ENCODE measurements at regions not wholly inside any gene's neighbourhood (a gene's known extent, or its start where the extent isn't known, plus 50 kb on each side); places are given as distances from the start of the nearest gene placed in this dataset.

DNA sequence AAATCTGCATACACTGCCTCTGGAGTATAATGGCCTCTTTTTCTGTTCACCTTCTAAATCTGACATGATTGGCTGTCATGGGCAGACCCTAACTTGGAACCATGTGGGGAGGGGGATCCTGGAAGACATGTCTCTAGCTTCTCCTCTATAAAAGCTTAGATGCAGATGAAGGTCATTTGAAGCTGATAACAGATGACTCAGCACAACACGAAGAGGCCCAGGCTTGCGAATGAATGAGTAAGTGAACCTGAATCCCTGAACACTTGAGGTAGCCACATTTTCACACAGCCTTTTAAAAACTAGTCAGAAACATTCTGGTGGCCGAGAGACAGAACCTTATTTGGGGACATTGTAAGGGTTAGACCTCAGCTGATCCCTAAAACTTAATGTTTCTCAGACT lies 282.6 kb downstream of the ELAVL2 start:
- H2BK15ac ChIP-seq (ENCODE audit: low read depth, low read length), result no peak overlapping the region
- H3K27me3 ChIP-seq (ENCODE audit: control insufficient read depth, insufficient read depth, low read length), result no peaks in the 10 kb centered on the region
- H3K9me1 ChIP-seq (ENCODE audit: insufficient read depth, low read length), result no peaks in the 10 kb centered on the region
- H2AK9ac ChIP-seq (replicated peaks; ENCODE audit: low read depth, low read length, poor library complexity), result no peak overlapping the region
- ChIA-PET POLR2A (ENCODE audit: unreplicated experiment) (no interaction called here), CTCF (no interaction called here)
- H3K36me3 ChIP-seq (ENCODE audit: control insufficient read depth, insufficient read depth, low read length), result no peaks in the 10 kb centered on the region
- H4K91ac ChIP-seq (ENCODE audit: insufficient read depth, low read depth, low read length), result no peak overlapping the region
- no peak overlapping the region for H3K4me3 ChIP-seq (ENCODE audit: insufficient read depth, low read depth, low read length)
- no peak overlapping the region for H2BK120ac ChIP-seq (ENCODE audit: low read depth, low read length)
- H2BK20ac ChIP-seq (ENCODE audit: low read depth, low read length), result no peak overlapping the region
- no peak overlapping the region for H4K5ac ChIP-seq (ENCODE audit: low read depth, low read length)
- WGBS, 2 experiments (ENCODE audit: extremely low coverage in 2 of 2, insufficient read length in 1 of 2), result no CpG with 5 or more reads among the region's 3 CpGs
- H4K20me1 ChIP-seq (ENCODE audit: insufficient read depth, low read length), result no peaks in the 10 kb centered on the region
- TF ChIP-seq MAFK (IDR thresholded peaks at IDR 0.05; ENCODE audit: low read depth, low read length) (peak; percentile 44; the same call in 1 of the 2 replicates), BHLHE40 (IDR thresholded peaks at IDR 0.05; ENCODE audit: low read depth, low read length) (no peak), POLR2A (IDR thresholded peaks at IDR 0.05; ENCODE audit: low read depth, low read length) (no peak), NFE2L2 (IDR thresholded peaks at IDR 0.05; ENCODE audit: low read depth, low read length) (peak; percentile 41; the same call in 1 of the 2 replicates)
- ATAC-seq (ENCODE audit: low read depth) (no peak), DNase-seq (no peak)
- in situ Hi-C loops (cut with MboI; ENCODE audit: low sequenced_read_pairs), result no loop called here
- H3K4me2 ChIP-seq (ENCODE audit: low read depth, low read length), result no peak overlapping the region
- dilution Hi-C loops (cut with HindIII; ENCODE audit: low sequenced_read_pairs, unreplicated experiment), result no loop called here
- no peaks in the 10 kb centered on the region for H3K4me1 ChIP-seq (ENCODE audit: control insufficient read depth, insufficient read depth, low read length)
- H4K8ac ChIP-seq (ENCODE audit: low read depth in 2 of 2, low read length in 2 of 2), result no peak overlapping the region
- BruUV-seq (replicated peaks), result no TSS peak
- no peak overlapping the region for H3K27ac ChIP-seq (ENCODE audit: insufficient read depth, low read length)
- H2AK5ac ChIP-seq (ENCODE audit: low read depth, low read length), result no peak overlapping the region
- no peak overlapping the region for H3K9ac ChIP-seq (ENCODE audit: low read depth, low read length)
- intact Hi-C loops (cut with micrococcal nuclease), result no loop called here
- no peak overlapping the region for H3K56ac ChIP-seq (ENCODE audit: extremely low read depth, insufficient read depth, low read length)
- peaks cover 6% of the 10 kb centered on the region for H3K9me3 ChIP-seq (ENCODE audit: control insufficient read depth, insufficient read depth, low read length)
- no peak overlapping the region for H3K14ac ChIP-seq (replicated peaks; ENCODE audit: low read depth, low read length)
- H3K23ac ChIP-seq (ENCODE audit: low read depth, low read length), result no peak overlapping the region
- H2AFZ ChIP-seq (replicated peaks; ENCODE audit: low read length, poor library complexity), result no peak overlapping the region
- no peaks in the 10 kb centered on the region for H3K79me1 ChIP-seq (ENCODE audit: low read depth in 1 of 2, low read length in 2 of 2)
- H2BK5ac ChIP-seq (ENCODE audit: low read depth, low read length, poor library complexity, severe bottlenecking), result no peak overlapping the region
- H3K18ac ChIP-seq (ENCODE audit: low read depth, low read length), result no peak overlapping the region
- H3K4ac ChIP-seq (ENCODE audit: low read depth, low read length), result no peak overlapping the region

Data from IMR-90 (cell line).